ENCODE measurements at regions not wholly inside any gene's neighbourhood (a gene's known extent, or its start where the extent isn't known, plus 50 kb on each side); places are given as distances from the start of the nearest gene placed in this dataset.
"Not testable (repeated sequence)": the region's sequence is repeated elsewhere in the genome, so short reads cannot be mapped to it uniquely, and the experiment has no call there.

DNA sequence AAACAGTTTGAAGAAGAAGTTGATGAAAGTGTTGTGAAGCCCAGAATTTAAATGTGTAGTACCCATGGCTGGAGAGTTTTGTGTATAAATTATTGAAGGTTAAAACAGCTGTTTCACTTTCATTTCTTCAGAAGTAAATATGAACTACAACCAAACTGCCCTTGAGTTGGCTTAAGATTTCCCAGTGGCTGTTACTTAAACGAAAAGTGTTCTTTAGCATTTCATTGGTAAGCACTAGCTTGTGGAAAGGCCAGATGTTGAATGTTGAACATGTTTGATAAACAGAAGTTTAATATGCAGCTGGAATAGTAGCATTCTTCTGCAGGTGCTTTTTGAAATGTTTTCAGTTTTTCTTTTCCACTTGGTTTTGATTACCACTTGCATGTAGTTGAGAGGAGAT is 83.2 kb upstream of the TNRC6B start:
- Histone ChIP-seq H3K4me2 (peak overlapping the region; percentile 55), H4K20me1 (ENCODE audit: insufficient read depth) (no peaks in the 10 kb centered on the region), H3K36me3 (ENCODE audit: insufficient read depth) (no peaks in the 10 kb centered on the region), H3K27me3 (ENCODE audit: insufficient read depth, low read depth) (no peaks in the 10 kb centered on the region), H3K79me2 (ENCODE audit: insufficient read depth, low read depth) (no peaks in the 10 kb centered on the region), H2AFZ (ENCODE audit: low read depth) (peak overlapping the region; percentile 39; the same call in 1 of the 2 replicates), H3K4me1 (ENCODE audit: low read depth, poor library complexity, severe bottlenecking) (peaks cover 18% of the 10 kb centered on the region), H3K9ac (0 out of 2 replicates have a peak overlapping the region, but pooled peaks have one; percentile 5), H3K27ac (peak overlapping the region; percentile 34; the same call in 1 of the 2 replicates), H3K4me3 (IDR thresholded peaks at IDR 0.05; ENCODE audit: insufficient read depth, low read depth, low read length) (no peak overlapping the region)
- TF ChIP-seq, protein P1, sequence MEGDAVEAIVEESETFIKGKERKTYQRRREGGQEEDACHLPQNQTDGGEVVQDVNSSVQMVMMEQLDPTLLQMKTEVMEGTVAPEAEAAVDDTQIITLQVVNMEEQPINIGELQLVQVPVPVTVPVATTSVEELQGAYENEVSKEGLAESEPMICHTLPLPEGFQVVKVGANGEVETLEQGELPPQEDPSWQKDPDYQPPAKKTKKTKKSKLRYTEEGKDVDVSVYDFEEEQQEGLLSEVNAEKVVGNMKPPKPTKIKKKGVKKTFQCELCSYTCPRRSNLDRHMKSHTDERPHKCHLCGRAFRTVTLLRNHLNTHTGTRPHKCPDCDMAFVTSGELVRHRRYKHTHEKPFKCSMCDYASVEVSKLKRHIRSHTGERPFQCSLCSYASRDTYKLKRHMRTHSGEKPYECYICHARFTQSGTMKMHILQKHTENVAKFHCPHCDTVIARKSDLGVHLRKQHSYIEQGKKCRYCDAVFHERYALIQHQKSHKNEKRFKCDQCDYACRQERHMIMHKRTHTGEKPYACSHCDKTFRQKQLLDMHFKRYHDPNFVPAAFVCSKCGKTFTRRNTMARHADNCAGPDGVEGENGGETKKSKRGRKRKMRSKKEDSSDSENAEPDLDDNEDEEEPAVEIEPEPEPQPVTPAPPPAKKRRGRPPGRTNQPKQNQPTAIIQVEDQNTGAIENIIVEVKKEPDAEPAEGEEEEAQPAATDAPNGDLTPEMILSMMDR (conservative IDR thresholded peaks at IDR 0.05; ENCODE audit: low read depth, low read length) = no peak

DNA sequence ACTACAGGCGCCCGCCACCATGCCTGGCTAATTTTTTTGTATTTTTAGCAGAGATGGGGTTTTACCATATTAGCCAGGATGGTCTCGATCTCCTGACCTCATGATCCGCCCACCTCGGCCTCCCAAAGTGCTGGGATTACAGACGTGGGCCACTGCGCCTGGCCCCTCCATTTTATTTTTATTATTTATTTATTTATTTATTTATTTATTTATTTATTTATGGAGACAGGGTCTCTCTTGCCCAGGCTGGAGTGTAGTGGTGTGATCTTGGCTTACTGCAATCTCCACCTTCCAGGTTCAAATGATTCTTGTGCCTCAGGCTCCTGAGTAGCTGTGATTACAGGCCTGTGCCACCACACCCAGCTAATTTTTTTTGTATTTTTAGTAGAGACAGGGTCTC is 77.8 kb upstream of the TNRC6B start:
- H4K20me1 ChIP-seq (ENCODE audit: insufficient read depth); H3K79me2 ChIP-seq (ENCODE audit: insufficient read depth, low read depth); H3K4me2 ChIP-seq: not testable (repeated sequence)

DNA sequence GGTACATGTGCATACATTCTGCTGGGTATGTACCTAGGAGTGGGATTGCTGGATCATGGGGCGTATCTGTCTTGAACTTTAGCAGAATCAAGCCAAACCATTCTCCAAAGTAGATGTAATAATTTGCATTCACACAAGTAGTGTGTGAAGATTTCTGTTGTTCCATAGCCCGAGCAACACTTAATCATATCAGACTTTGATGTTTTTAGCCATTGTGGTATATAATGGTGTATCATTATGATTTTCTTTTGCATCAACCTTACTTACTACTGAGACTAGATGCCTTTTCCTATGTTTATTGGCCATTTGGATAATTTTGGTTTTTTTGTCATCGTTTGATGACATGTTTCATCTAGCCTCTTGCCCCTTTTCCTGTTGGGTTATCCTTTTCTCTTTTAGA is 72.0 kb upstream of the TNRC6B start:
- H3K9ac ChIP-seq = no peak overlapping the region

More for the DNA sequence above, 77.8 kb upstream of the TNRC6B start:
- H3K36me3 ChIP-seq (ENCODE audit: insufficient read depth); H3K4me3 ChIP-seq (IDR thresholded peaks at IDR 0.05; ENCODE audit: insufficient read depth, low read depth, low read length); H3K27me3 ChIP-seq (ENCODE audit: insufficient read depth, low read depth); H3K4me1 ChIP-seq (ENCODE audit: low read depth, poor library complexity, severe bottlenecking); H3K27ac ChIP-seq; H2AFZ ChIP-seq (ENCODE audit: low read depth); H3K9ac ChIP-seq: not testable (repeated sequence)

DNA sequence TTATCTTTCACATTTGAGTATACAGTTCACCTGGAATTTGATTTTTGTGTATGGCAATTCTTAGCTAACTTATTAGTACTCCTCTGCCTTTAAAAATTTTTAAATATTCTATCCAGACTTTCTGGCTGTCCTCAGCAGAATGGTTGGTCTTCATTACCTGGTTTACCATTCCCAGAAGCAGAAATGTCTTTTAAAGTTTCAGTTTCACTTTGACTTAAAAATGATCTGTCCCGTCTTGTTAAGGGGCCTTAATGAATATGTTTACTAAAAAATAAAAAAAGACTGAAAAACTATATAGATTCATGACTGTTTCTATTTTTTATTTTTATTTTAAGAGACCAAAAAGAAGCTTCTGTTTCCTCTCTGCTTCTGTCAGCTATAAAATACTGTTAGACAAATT is 70.5 kb upstream of the TNRC6B start:
- peak overlapping the region; percentile 25; the same call in 1 of the 2 replicates for H2AFZ ChIP-seq (ENCODE audit: low read depth)
- H3K9ac ChIP-seq = peak overlapping the region; percentile 35; the same call in 1 of the 2 replicates
- no peaks in the 10 kb centered on the region for H4K20me1 ChIP-seq (ENCODE audit: insufficient read depth)
- TF ChIP-seq, protein P1 (conservative IDR thresholded peaks at IDR 0.05; ENCODE audit: low read depth, low read length) = no peak
- H3K4me2 ChIP-seq = peak overlapping the region; percentile 62
- no peaks in the 10 kb centered on the region for H3K36me3 ChIP-seq (ENCODE audit: insufficient read depth)
- peak overlapping the region; percentile 25; the same call in 1 of the 2 replicates for H3K27ac ChIP-seq
- peaks cover 4% of the 10 kb centered on the region; the same call in 1 of the 2 replicates for H3K79me2 ChIP-seq (ENCODE audit: insufficient read depth, low read depth)
- H3K27me3 ChIP-seq (ENCODE audit: insufficient read depth, low read depth) = no peaks in the 10 kb centered on the region
- no peak overlapping the region for H3K4me3 ChIP-seq (IDR thresholded peaks at IDR 0.05; ENCODE audit: insufficient read depth, low read depth, low read length)
- peaks cover 15% of the 10 kb centered on the region for H3K4me1 ChIP-seq (ENCODE audit: low read depth, poor library complexity, severe bottlenecking)

More for the DNA sequence above, 72.0 kb upstream of the TNRC6B start:
- Histone ChIP-seq H3K27ac (no peak overlapping the region), H3K27me3 (ENCODE audit: insufficient read depth, low read depth) (no peaks in the 10 kb centered on the region), H4K20me1 (ENCODE audit: insufficient read depth) (no peaks in the 10 kb centered on the region), H3K4me3 (IDR thresholded peaks at IDR 0.05; ENCODE audit: insufficient read depth, low read depth, low read length) (no peak overlapping the region), H3K79me2 (ENCODE audit: insufficient read depth, low read depth) (peaks cover 4% of the 10 kb centered on the region; the same call in 1 of the 2 replicates), H3K4me2 (no peak overlapping the region), H3K4me1 (ENCODE audit: low read depth, poor library complexity, severe bottlenecking) (peaks cover 12% of the 10 kb centered on the region), H2AFZ (ENCODE audit: low read depth) (no peak overlapping the region), H3K36me3 (ENCODE audit: insufficient read depth) (no peaks in the 10 kb centered on the region)
- TF ChIP-seq, protein P1 (conservative IDR thresholded peaks at IDR 0.05; ENCODE audit: low read depth, low read length) = no peak

DNA sequence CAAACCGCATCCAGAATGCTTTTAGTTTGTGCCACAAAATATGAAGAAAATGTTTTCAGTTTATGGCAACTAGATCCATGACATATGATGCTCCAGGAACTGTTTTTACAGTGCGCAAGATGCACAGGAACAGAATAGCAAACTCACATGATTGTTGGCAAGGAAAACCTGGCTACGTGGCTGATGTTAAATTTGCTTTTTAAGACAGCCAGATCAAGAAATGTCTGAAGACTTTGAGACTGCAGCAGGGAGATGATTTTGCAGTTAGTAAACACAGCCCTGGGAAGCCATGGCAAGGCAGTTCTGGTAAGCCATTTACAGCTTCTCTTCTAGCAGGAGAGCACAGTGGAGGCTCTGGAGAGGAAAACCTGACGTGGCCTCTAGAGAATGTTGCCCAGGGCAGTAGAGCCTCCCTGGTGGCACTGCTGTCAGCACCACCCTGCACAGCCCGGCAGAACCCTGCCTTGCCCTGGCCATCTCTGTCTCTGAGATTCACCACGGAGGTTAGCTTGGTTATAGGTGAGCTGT is 69.8 kb upstream of the TNRC6B start:
- Histone ChIP-seq H3K4me2 (peak overlapping the region; percentile 62), H3K79me2 (ENCODE audit: insufficient read depth, low read depth) (peaks cover 4% of the 10 kb centered on the region; the same call in 1 of the 2 replicates), H2AFZ (ENCODE audit: low read depth) (peak overlapping the region; percentile 25), H3K27me3 (ENCODE audit: insufficient read depth, low read depth) (no peaks in the 10 kb centered on the region), H3K27ac (peak overlapping the region; percentile 25; the same call in 1 of the 2 replicates), H4K20me1 (ENCODE audit: insufficient read depth) (no peaks in the 10 kb centered on the region), H3K4me3 (IDR thresholded peaks at IDR 0.05; ENCODE audit: insufficient read depth, low read depth, low read length) (no peak overlapping the region), H3K4me1 (ENCODE audit: low read depth, poor library complexity, severe bottlenecking) (peaks cover 21% of the 10 kb centered on the region), H3K9ac (peak overlapping the region; percentile 35; the same call in 1 of the 2 replicates), H3K36me3 (ENCODE audit: insufficient read depth) (no peaks in the 10 kb centered on the region)
- TF ChIP-seq, protein P1 (conservative IDR thresholded peaks at IDR 0.05; ENCODE audit: low read depth, low read length) = no peak

Data from KMS-11 (cell line).